H7 (cell line): ENCODE measurements at regions not wholly inside any gene's neighbourhood (a gene's known extent, or its start where the extent isn't known, plus 50 kb on each side); places are given as distances from the start of the nearest gene placed in this dataset.
"Not testable (repeated sequence)": the region's sequence is repeated elsewhere in the genome, so short reads cannot be mapped to it uniquely, and the experiment has no call there.

Source experiments
- DNase-seq: peaks from one replicate; pipeline ENCODE4 v3.0.0; 2012
- H3K27me3 ChIP-seq: 2 replicates; pipeline ENCODE4 v1.6.0; 2011; ENCODE audit warnings: mild to moderate bottlenecking, low read length; ENCODE audit not compliant: control insufficient read depth, insufficient read depth
- H3K36me3 ChIP-seq: replicated peaks from 2 replicates; pipeline ENCODE4 v1.5.1; 2011; ENCODE audit warnings: low read length; ENCODE audit not compliant: control insufficient read depth, insufficient read depth
- H3K4me3 ChIP-seq: 2 replicates; pipeline ENCODE4 v1.5.1; 2011; ENCODE audit warnings: low read depth, mild to moderate bottlenecking, control low read depth, low read length, moderate library complexity; ENCODE audit not compliant: insufficient read depth

DNA sequence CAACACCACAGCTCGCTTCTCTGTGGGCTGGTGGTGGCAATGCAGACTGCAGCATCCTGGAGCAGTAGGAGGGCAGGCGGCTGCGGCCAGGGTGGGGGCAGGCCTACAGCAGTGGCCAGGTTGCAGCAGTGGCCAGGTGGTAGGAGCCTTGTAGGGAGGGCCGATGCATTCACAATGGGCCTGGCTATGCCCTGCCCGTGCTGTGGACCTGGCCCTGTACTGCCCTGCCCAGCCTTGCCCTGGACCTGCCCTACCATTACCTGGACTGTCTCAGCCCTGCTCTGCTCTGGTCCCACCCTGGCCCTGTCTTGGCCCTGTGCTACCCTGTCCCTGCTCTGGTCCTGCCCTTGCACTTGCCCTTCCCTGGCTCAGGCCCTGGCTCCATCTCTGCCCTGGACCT is 226.0 kb downstream of the LIPI start:
- not testable (repeated sequence) for H3K36me3 ChIP-seq, H3K4me3 ChIP-seq, H3K27me3 ChIP-seq, DNase-seq

DNA sequence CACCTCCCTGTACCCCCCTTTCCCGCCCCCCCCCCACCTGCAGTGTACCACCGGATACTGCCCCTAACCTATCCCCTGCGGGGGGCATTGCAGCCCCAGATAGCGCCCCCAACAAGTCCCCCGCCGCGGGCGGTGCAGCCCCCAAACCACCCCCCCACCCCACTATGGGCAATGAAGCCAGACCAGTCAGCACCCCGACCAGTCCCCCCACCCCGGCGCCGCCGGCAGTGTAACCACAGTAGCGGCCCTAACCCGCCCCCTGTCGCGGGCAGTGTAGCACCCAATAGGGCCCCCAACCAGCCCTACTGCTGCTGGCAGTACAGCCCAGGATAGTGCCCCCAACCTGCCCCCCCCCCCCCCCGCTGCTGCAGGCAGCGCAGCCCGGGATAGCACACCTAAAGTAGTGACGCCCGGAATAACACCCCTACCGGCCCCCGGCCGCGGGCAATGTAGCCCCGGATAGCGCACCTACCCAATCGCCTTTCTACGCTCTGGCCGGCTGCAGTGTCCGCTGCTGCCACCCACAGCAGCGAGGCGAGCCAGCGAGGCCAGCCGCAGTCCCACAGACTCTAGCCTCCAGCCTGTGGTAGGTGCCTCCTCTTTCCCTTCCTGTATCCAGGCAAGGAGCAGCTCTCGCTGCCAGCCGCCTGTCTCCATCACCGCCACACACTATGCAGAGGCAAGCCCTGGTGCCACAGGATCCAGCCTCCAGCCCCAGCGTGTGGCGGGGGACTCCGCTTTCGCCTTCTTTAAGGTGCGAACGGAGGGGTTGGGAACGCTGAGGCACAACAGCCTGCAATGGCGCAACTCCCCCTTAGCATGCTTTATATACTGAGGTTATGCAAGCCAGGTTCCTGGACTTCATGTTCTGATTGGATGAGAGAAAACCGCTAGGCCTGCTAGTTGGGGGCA is 229.3 kb downstream of the LIPI start:
- not testable (repeated sequence) for H3K4me3 ChIP-seq, H3K27me3 ChIP-seq, H3K36me3 ChIP-seq
- DNase-seq: peak; percentile 2

DNA sequence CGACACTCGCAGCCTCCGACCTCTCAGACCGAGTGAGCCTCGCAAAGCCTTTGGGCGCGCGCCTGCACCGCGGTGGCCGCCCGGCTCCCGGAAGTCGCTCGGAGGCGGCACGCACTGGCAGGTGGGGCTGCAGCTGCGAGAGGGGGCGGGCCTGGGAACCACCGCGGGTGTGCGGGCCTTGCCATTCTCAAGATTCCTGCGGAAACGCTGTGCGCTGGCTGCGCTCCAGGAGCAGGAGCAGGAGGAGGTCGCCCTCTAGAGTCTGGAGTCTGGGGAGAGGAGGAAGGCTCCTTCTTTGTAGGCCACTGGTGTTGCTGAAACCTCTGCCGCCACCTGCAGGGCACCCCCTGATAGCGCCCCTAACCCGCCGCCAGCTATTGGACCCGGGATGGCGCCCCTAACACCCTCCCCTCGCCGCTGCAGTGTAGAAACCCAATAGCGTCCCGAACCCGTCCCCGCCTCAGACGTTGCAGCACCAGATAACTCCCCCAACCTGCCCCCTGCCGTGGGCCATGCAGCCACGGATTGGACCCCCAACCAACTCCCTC is 230.6 kb downstream of the LIPI start:
- not testable (repeated sequence) for H3K4me3 ChIP-seq, H3K36me3 ChIP-seq, H3K27me3 ChIP-seq
- peak; percentile 14 for DNase-seq

DNA sequence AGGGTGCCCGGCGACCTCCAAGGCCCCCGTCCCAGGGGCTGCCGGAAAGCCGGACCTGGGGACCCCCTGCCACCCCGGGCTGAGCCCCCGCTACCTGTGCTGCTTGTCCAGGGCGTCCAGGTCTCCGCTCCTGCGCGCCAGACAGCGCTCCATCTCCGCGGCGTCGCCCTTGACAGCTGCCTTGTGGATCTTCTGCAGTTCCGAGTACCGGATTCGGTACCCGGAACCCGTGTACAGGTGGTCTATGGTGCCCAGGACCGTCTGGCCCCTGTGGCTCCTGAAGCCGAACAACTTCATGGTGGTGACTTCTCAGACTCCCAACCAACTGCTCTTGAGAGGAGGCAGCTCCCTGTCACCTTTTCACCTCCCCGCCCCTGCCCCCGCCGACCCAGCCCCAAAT is 231.1 kb downstream of the LIPI start:
- not testable (repeated sequence) for H3K4me3 ChIP-seq
- DNase-seq: peak; percentile 3

DNA sequence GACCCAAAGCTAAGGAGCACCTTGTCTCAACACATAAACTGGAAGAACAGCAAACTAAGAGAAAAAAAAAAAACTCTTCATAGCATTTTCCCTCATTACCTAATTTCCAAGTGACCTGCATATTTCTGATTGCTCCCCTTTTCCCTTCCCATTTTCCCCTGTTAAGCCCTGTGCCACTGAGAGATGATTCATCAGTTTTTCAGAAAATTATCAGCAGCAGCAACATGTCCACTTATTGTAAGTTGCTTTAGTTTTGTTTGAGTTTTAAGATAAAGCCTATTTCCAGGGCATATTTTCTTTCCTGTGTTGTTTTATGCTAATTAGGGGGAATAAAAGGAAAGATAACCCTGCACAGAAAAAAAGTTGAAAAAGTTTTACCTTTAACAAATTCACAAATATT is 236.2 kb downstream of the LIPI start:
- H3K36me3 ChIP-seq, H3K27me3 ChIP-seq, DNase-seq, H3K4me3 ChIP-seq: not testable (repeated sequence)

More for the DNA sequence above, 231.1 kb downstream of the LIPI start:
- not testable (repeated sequence) for H3K27me3 ChIP-seq, H3K36me3 ChIP-seq

DNA sequence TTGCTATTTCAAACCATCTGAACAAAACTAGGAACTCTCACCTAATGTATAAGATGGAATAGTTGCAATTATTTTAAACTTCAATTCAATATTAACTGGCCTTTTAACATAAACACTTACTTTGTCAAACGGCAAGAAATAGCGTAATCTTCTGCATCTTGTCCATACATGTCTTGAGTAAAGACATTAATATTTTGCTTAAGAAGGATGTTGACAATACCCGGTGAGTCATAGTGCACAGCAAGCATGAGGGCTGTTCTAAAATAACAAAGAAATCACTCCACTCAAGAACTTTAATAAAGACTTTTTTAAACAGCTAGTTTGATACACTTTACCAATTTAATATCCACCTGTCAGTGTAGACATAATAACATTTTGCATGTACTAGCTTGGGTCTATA is 240.9 kb downstream of the LIPI start:
- not testable (repeated sequence) for H3K4me3 ChIP-seq, H3K36me3 ChIP-seq, DNase-seq, H3K27me3 ChIP-seq

DNA sequence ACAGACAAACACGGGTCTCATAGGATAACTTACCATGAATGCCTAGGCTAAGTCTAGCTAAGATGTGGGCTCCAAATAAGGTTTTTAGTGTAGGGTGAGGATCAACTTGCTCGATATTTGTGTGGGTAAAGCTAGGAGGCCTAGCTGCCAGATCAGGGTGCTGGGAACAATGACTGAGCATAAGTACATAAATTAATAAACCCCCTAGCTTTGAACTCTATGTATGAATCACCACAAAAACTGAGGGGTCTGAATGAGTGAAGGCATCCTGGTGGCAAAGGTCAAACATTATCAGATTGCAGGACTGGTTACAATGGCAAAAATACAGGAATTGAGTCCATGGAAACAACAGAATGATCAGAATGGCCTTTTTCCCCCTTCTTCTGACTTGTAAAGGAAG is 241.8 kb downstream of the LIPI start:
- H3K27me3 ChIP-seq, H3K4me3 ChIP-seq: not testable (repeated sequence)

DNA sequence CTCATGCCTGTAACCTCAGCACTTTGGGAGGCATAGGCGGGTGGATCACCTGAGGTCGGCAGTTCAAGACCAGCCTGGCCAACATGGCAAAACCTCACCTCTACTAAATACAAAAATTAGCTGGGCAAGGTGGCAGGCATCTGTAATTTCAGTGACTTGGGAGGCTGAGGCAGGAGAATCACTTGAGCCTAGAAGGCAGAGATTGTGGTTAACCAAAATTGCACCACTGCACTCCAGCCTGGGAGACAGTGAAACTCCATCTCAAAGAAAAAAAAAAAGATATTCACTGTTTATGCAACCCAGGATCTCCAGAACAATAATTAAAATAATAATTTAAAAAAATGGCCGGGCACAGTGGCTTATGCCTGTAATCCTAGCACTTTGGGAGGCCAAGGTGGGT is 247.5 kb downstream of the LIPI start:
- H3K36me3 ChIP-seq, H3K27me3 ChIP-seq, H3K4me3 ChIP-seq, DNase-seq: not testable (repeated sequence)

More for the DNA sequence above, 241.8 kb downstream of the LIPI start:
- DNase-seq, H3K36me3 ChIP-seq: not testable (repeated sequence)

DNA sequence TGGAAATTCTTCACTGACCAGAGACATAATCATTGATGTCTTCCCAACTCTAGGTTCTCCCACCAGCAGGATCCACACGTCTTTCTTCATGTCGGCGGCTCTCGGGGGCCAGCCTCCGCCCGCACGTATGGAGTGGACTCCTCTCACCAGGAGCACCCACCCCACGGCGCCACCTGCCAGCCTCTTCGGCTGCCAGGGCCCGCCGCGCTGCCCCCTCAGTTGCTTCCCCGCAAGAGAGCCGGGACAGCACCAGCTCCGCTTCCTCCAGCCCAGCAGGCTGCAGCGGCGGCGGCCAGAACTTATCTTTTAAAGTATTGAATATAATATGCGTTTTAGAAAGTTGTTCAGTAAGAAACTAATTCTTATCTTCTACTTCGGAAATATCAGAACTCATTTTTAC is 273.5 kb downstream of the LIPI start:
- DNase-seq: peak; percentile 6
- Histone ChIP-seq H3K27me3 (no peaks in the 10 kb centered on the region), H3K4me3 (no peak overlapping the region), H3K36me3 (no peaks in the 10 kb centered on the region)

DNA sequence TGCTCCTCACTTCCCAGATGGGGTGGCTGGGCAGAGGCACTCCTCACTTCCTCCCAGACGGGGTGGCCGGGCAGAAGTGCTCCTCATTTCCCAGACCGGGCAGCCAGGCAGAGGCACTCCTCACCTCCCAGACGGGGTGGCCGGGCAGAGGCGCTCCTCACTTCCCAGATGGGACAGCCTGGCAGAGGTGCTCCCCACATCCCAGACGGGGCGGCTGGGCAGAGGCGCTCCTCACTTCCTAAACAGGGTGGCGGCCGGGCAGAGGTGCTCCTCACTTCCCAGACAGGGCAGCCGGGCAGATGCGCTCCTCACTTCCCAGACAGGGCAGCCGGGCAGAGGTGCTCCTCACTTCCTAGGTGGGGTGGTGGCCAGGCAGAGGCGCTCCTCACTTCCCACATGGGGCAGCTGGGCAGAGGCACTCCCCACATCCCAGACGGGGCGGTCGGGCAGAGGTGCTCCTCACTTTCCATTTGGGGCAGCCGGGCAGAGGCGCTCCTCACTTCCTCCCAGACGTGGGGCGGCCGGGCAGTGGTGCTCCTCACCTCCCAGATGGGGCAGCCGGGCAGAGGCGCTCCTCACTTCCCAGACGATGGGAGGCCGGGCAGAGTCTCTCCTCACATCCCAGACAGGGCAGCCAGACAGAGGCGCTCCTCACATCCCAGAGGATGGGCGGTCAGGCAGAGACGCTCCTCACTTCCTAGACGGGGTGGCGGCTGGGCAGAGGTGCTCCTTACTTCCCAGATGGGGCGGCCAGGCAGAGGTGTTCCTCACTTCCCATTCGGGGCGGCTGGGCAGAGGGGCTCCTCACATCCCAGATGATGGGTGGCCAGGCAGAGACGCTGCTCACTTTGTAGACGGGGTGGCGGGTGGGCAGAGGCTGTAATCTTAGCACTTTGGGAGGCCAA is 274.5 kb downstream of the LIPI start:
- not testable (repeated sequence) for H3K36me3 ChIP-seq, H3K27me3 ChIP-seq, H3K4me3 ChIP-seq, DNase-seq

DNA sequence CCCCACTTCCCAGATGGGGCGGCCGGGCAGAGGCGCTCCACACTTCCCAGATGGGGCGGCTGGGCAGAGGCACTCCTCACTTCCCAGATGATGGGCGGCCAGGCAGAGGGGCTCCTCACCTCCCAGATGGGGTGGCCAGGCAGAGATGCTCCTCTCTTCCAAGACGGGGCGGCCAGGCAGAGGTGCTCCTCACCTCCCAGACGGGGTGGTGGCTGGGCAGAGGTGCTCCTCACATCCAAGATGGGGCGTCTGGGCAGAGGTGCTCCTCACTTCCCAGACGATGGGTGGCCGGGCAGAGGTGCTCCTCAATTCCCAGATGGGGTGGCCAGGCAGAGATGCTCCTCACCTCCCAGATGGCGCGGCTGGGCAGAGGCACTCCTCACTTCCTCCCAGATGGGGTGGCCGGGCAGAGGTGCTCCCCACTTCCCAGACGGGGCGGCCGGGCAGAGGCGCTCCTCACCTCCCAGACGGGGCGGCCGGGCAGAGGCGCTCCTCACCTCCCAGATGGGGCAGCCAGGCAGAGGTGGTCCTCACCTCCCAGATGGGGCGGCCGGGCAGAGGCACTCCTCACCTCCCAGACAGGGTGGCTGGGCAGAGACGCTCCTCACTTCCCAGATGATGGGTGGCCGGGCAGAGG is 275.2 kb downstream of the LIPI start:
- not testable (repeated sequence) for H3K36me3 ChIP-seq, H3K27me3 ChIP-seq, H3K4me3 ChIP-seq, DNase-seq

DNA sequence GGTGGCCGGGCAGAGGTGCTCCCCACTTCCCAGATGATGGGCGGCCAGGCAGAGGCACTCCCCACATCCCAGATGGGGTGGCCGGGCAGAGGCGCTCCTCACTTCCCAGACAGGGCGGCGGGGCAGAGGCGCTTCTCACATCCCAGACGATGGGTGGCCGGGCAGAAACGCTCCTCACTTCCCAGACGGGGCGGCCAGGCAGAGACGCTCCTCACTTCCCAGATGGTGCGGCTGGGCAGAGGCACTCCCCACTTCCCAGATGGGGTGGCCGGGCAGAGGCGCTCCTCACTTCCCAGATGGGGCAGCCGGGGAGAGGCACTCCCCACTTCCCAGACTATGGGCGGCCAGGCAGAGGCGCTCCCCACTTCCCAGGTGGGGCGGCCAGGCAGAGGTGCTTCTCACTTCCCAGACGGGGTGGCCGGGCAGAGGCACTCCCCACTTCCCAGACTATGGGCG is 275.8 kb downstream of the LIPI start:
- DNase-seq, H3K27me3 ChIP-seq, H3K36me3 ChIP-seq, H3K4me3 ChIP-seq: not testable (repeated sequence)

DNA sequence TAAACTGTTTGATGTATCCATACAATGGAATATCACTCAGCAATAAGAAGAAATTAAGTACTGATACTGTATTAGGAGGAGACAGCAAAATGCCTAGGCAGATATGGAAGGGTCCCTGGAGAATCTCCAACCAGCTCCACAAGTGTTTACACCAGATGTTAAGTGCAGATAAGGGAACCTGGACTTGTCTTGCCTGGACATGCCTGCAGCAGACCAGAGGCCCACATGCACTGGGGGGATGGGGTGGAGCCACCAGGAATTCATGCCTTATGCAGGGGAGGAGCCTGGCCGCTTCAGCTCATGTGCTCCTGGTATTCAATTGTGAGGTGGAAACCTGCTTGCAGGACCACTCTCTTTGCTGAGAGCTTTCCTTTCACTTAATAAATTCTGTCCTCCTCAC is 287.6 kb downstream of the LIPI start:
- H3K36me3 ChIP-seq, H3K4me3 ChIP-seq, DNase-seq, H3K27me3 ChIP-seq: not testable (repeated sequence)

DNA sequence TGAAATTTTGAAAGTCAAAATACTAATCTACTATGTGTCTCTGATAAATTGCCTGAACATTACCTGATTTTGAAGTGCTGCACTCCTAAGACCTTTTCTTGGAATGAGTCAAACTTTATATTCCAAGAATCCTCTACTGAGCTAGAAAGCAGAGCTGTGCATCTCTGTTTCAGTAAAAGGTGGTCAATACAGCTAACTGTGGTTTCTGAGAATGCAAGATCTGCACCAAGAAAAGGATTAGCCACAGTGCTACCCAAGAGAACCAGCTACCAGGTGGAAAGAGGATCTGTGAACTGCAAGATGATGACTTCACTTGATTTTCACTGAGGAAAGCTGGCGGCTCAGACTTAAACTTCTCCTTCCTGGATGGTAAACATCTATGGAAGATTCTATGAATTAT is 289.3 kb downstream of the LIPI start:
- H3K36me3 ChIP-seq, H3K27me3 ChIP-seq, DNase-seq: not testable (repeated sequence)

More for the DNA sequence above, 289.3 kb downstream of the LIPI start:
- H3K4me3 ChIP-seq: not testable (repeated sequence)
